H9 (cell line): ENCODE measurements at regions not wholly inside any gene's neighbourhood (a gene's known extent, or its start where the extent isn't known, plus 50 kb on each side); places are given as distances from the start of the nearest gene placed in this dataset.

Experiments used
- DNase-seq: peaks from one replicate; pipeline ENCODE4 v3.0.0-alpha.2; 2017
- H2AFZ ChIP-seq: one replicate; pipeline ENCODE4 v1.6.1; 2013; ENCODE audit warnings: mild to moderate bottlenecking, low read length, control low read depth, moderate library complexity
- H2AK5ac ChIP-seq: 2 replicates; pipeline ENCODE4 v1.6.1; 2013; ENCODE audit warnings: low read length, control low read depth, mixed read lengths; ENCODE audit not compliant: insufficient read length
- H2BK120ac ChIP-seq: one replicate; pipeline ENCODE4 v1.6.1; 2013; ENCODE audit warnings: low read depth, mild to moderate bottlenecking, low read length, control low read depth, inconsistent platforms; ENCODE audit not compliant: poor library complexity, severe bottlenecking
- H2BK12ac ChIP-seq: 2 replicates; pipeline ENCODE4 v1.6.1; 2013; ENCODE audit warnings: low read length, control low read depth, mixed read lengths, low read depth; ENCODE audit not compliant: insufficient read length
- H2BK15ac ChIP-seq: 2 replicates; pipeline ENCODE4 v1.6.1; 2013; ENCODE audit warnings: low read depth, low read length, control low read depth
- H2BK20ac ChIP-seq: one replicate; pipeline ENCODE4 v1.6.1; 2013; ENCODE audit warnings: low read depth, mild to moderate bottlenecking, low read length, control low read depth, inconsistent platforms; ENCODE audit not compliant: poor library complexity, severe bottlenecking
- H2BK5ac ChIP-seq: 2 replicates; pipeline ENCODE4 v1.6.1; 2013; ENCODE audit warnings: low read length, control low read depth, mixed read lengths; ENCODE audit not compliant: insufficient read length
- H3K14ac ChIP-seq: 2 replicates; pipeline ENCODE4 v1.6.1; 2013; ENCODE audit warnings: low read length, control low read depth; ENCODE audit not compliant: insufficient read depth
- H3K18ac ChIP-seq: 2 replicates; pipeline ENCODE4 v1.6.1; 2013; ENCODE audit warnings: low read depth, mild to moderate bottlenecking, mixed read lengths, low read length, control low read depth; ENCODE audit not compliant: insufficient read length
- H3K23ac ChIP-seq: 2 replicates; pipeline ENCODE4 v1.6.1; 2013; ENCODE audit warnings: low read length, control low read depth, mixed read lengths, low read depth; ENCODE audit not compliant: insufficient read length
- H3K23me2 ChIP-seq: 2 replicates; pipeline ENCODE4 v1.6.1; 2013; ENCODE audit warnings: low read depth, mild to moderate bottlenecking, mixed read lengths, low read length, control low read depth; ENCODE audit not compliant: insufficient read length, poor library complexity, severe bottlenecking
- H3K27ac ChIP-seq: 2 replicates; pipeline ENCODE4 v1.5.1; 2013; ENCODE audit warnings: low read length, control low read depth, mixed read lengths, low read depth; ENCODE audit not compliant: insufficient read length
- H3K27me3 ChIP-seq: 2 replicates; pipeline ENCODE4 v1.6.1; 2013; ENCODE audit warnings: low read length, control low read depth, inconsistent platforms; ENCODE audit not compliant: insufficient read depth
- H3K4ac ChIP-seq: 2 replicates; pipeline ENCODE4 v1.6.1; 2013; ENCODE audit warnings: low read depth, mild to moderate bottlenecking, control low read depth, inconsistent platforms, low read length, moderate library complexity
- H3K4me1 ChIP-seq: 2 replicates; pipeline ENCODE4 v1.6.1; 2013; ENCODE audit warnings: low read length, control low read depth, inconsistent platforms; ENCODE audit not compliant: insufficient read depth
- H3K4me2 ChIP-seq: 2 replicates; pipeline ENCODE4 v1.6.1; 2013; ENCODE audit warnings: low read length, control low read depth, mixed read lengths; ENCODE audit not compliant: insufficient read length, insufficient read depth
- H3K56ac ChIP-seq: 2 replicates; pipeline ENCODE4 v1.6.1; 2013; ENCODE audit warnings: low read depth, mild to moderate bottlenecking, mixed read lengths, low read length, control low read depth; ENCODE audit not compliant: insufficient read length
- H3K79me1 ChIP-seq: 2 replicates; pipeline ENCODE4 v1.6.1; 2013; ENCODE audit warnings: low read depth, mild to moderate bottlenecking, moderate library complexity, low read length, control low read depth, inconsistent platforms; ENCODE audit not compliant: insufficient read depth, poor library complexity, severe bottlenecking
- H3K79me2 ChIP-seq: 2 replicates; pipeline ENCODE4 v1.6.1; 2013; ENCODE audit warnings: low read length, control low read depth, inconsistent platforms; ENCODE audit not compliant: insufficient read depth
- H3K9ac ChIP-seq: 2 replicates; pipeline ENCODE4 v1.6.1; 2013; ENCODE audit warnings: low read length, control low read depth, mixed read lengths; ENCODE audit not compliant: insufficient read length; ENCODE audit errors: extremely low read depth
- H3K9me3 ChIP-seq: one replicate; pipeline ENCODE4 v1.6.1; 2013; ENCODE audit warnings: low read depth, low read length, inconsistent platforms; ENCODE audit not compliant: control insufficient read depth
- H3T11ph ChIP-seq: one replicate; pipeline ENCODE4 v1.6.1; 2013; ENCODE audit warnings: mild to moderate bottlenecking, low read length, control low read depth, inconsistent platforms
- H4K20me1 ChIP-seq: one replicate; pipeline ENCODE4 v1.6.1; 2013; ENCODE audit not compliant: control insufficient read depth, insufficient read length, insufficient read depth
- H4K5ac ChIP-seq: 2 replicates; pipeline ENCODE4 v1.6.1; 2013; ENCODE audit warnings: low read depth, mild to moderate bottlenecking, mixed read lengths, low read length, control low read depth; ENCODE audit not compliant: insufficient read length
- H4K8ac ChIP-seq: replicated peaks from 2 replicates; pipeline ENCODE4 v1.6.1; 2013; ENCODE audit warnings: low read length, control low read depth, mixed read lengths, low read depth; ENCODE audit not compliant: insufficient read length
- H4K91ac ChIP-seq: 2 replicates; pipeline ENCODE4 v1.6.1; 2013; ENCODE audit warnings: low read depth, mild to moderate bottlenecking, moderate library complexity, mixed read lengths, low read length, control low read depth; ENCODE audit not compliant: insufficient read length
- H3K27ac Mint-ChIP-seq, 3 experiments: 2 replicates in 2 of 3; 3 replicates in 1 of 3; pipeline ENCODE4 v1.8.0; 2020 to 2021; ENCODE audit warnings: mixed read lengths in 3 of 3, mild to moderate bottlenecking in 1 of 3, moderate library complexity in 1 of 3
- H3K27me3 Mint-ChIP-seq: 2 replicates; pipeline ENCODE4 v1.8.0; 2021; ENCODE audit warnings: low read depth, mild to moderate bottlenecking, moderate library complexity, mixed read lengths
- H3K36me3 Mint-ChIP-seq, 3 experiments: 2 replicates in 2 of 3; 3 replicates in 1 of 3; pipeline ENCODE4 v1.8.0; 2020 to 2021; ENCODE audit warnings: low read depth in 3 of 3, mixed read lengths in 3 of 3; ENCODE audit not compliant: insufficient read depth in 1 of 3
- H3K4me1 Mint-ChIP-seq, 2 experiments: 2 replicates each; pipeline ENCODE4 v1.8.0; 2020; ENCODE audit warnings: mixed read lengths in 2 of 2
- H3K4me3 Mint-ChIP-seq, 2 experiments: 2 replicates in 1 of 2; 3 replicates in 1 of 2; pipeline ENCODE4 v1.8.0; 2020 to 2021; ENCODE audit warnings: mild to moderate bottlenecking in 2 of 2, mixed read lengths in 2 of 2, moderate library complexity in 1 of 2
- H3K9me3 Mint-ChIP-seq, 2 experiments: 2 replicates in 1 of 2; 3 replicates in 1 of 2; pipeline ENCODE4 v1.8.0; 2020; ENCODE audit warnings: mild to moderate bottlenecking in 2 of 2, mixed read lengths in 2 of 2, moderate library complexity in 1 of 2
- CTCF ChIP-seq: fragments of 200-600 bp; sonication (generic); conservative IDR thresholded peaks from 3 replicates; pipeline ENCODE4 v1.8.0; 2021; ENCODE audit warnings: antibody characterized with exemption, mild to moderate bottlenecking
- WGBS: extraction: QIAGEN DNeasy Blood & Tissue Kit; methylation state at CpG from one replicate; pipeline ENCODE4 v1.1.7; 2013; ENCODE audit warnings: missing lambda C conversion rate, low lambda C conversion rate, mixed read lengths; ENCODE audit not compliant: insufficient read length; ENCODE audit errors: extremely low coverage; 5-methylcytosine and 5-hydroxymethylcytosine counted together

GRCh38 chr2:176457481-176457880, 188.2 kb downstream of the MTX2 start:
- Histone ChIP-seq H3K9ac (no peak overlapping the region), H3K18ac (no peak overlapping the region), H3K4me2 (no peak overlapping the region), H2BK5ac (no peak overlapping the region), H3K4ac (no peak overlapping the region), H2BK12ac (no peak overlapping the region), H3K14ac (no peak overlapping the region), H3K23me2 (no peaks in the 10 kb centered on the region), H2AFZ (no peak overlapping the region), H3K27ac (no peak overlapping the region), H2AK5ac (no peak overlapping the region), H2BK15ac (no peak overlapping the region), H3K79me1 (no peaks in the 10 kb centered on the region), H4K91ac (no peak overlapping the region), H3K4me1 (peaks cover 3% of the 10 kb centered on the region; the same call in 1 of the 2 replicates), H3K79me2 (no peaks in the 10 kb centered on the region), H4K20me1 (no peaks in the 10 kb centered on the region), H4K5ac (no peak overlapping the region), H3T11ph (no peak overlapping the region), H3K27me3 (no peaks in the 10 kb centered on the region), H3K23ac (no peak overlapping the region), H4K8ac (no peak overlapping the region), H2BK20ac (no peak overlapping the region), H3K56ac (no peak overlapping the region), H2BK120ac (no peak overlapping the region), H3K9me3 (no peaks in the 10 kb centered on the region)
- H3K4me3 Mint-ChIP-seq = no peak overlapping the region
- H3K36me3 Mint-ChIP-seq = no peaks in the 10 kb centered on the region
- peaks cover 11 to 23% of the 10 kb centered on the region in 2 experiments for H3K4me1 Mint-ChIP-seq
- no peak overlapping the region for H3K27ac Mint-ChIP-seq
- no CpG with 5 or more reads among the region's 1 CpG for WGBS
- DNase-seq = no peak
- H3K27me3 Mint-ChIP-seq = peaks cover 13% of the 10 kb centered on the region
- TF ChIP-seq CTCF = no peak
- no peaks in the 10 kb centered on the region for H3K9me3 Mint-ChIP-seq
